ENCODE measurements at regions not wholly inside any gene's neighbourhood (a gene's known extent, or its start where the extent isn't known, plus 50 kb on each side); places are given as distances from the start of the nearest gene placed in this dataset.
A peak's percentile ranks its signal among the peaks of the same experiment; 100 is the strongest.

GRCh38 chr9:95610006-95610785 is 93.4 kb upstream of the PTCH1 start:
- no peak for DNase-seq

- no peak for DNase-seq
Measured at GRCh38 chr9:95609426-95609825, 92.7 kb upstream of the PTCH1 start.

GRCh38 chr9:95608341-95608740 is 91.6 kb upstream of the PTCH1 start:
- DNase-seq, result no peak

GRCh38 chr9:95607507-95607906 is 90.7 kb upstream of the PTCH1 start:
- no peak for DNase-seq

- DNase-seq, result no peak
Measured at GRCh38 chr9:95606489-95607350, 89.9 kb upstream of the PTCH1 start.

- DNase-seq, result no peak
Measured at GRCh38 chr9:95605816-95606488, 89.2 kb upstream of the PTCH1 start.

GRCh38 chr9:95605101-95605500 is 88.3 kb upstream of the PTCH1 start:
- no peak for DNase-seq

- DNase-seq, result no peak
Measured at GRCh38 chr9:95598236-95598635, 81.5 kb upstream of the PTCH1 start.

- DNase-seq, result no peak
Measured at GRCh38 chr9:95595721-95596295, 79.0 kb upstream of the PTCH1 start.

GRCh38 chr9:95592931-95593330 is 76.2 kb upstream of the PTCH1 start:
- DNase-seq, result no peak

GRCh38 chr9:95588724-95589588 is 72.2 kb upstream of the PTCH1 start:
- no peak for DNase-seq

GRCh38 chr9:95587021-95587964 is 70.5 kb upstream of the PTCH1 start:
- no peak for DNase-seq

GRCh38 chr9:95586326-95586725 is 69.6 kb upstream of the PTCH1 start:
- no peak for DNase-seq

GRCh38 chr9:95585824-95586223 is 69.1 kb upstream of the PTCH1 start:
- DNase-seq, result no peak

- no peak for DNase-seq
Measured at GRCh38 chr9:95584176-95584575, 67.4 kb upstream of the PTCH1 start.

- no peak for DNase-seq
Measured at GRCh38 chr9:95581900-95582299, 65.1 kb upstream of the PTCH1 start.

GRCh38 chr9:95580812-95581761 is 64.3 kb upstream of the PTCH1 start:
- DNase-seq, result no peak

- DNase-seq, result no peak
Measured at GRCh38 chr9:95574866-95575553, 58.2 kb upstream of the PTCH1 start.

- peak; percentile 13 to 52 for DNase-seq
Measured at GRCh38 chr9:95574176-95574575, 57.4 kb upstream of the PTCH1 start.

Data from CD4-positive, alpha-beta T cell treated with Interferon alpha-2 for 1 hour (primary cell).